Hepatocyte (in vitro differentiated cells): ENCODE measurements at regions not wholly inside any gene's neighbourhood (a gene's known extent, or its start where the extent isn't known, plus 50 kb on each side); places are given as distances from the start of the nearest gene placed in this dataset.

Experiments
- CTCF ChIP-seq: fragments of 200-600 bp; sonication (generic); IDR thresholded peaks from 2 replicates; pipeline ENCODE4 v1.5.1; 2016; ENCODE audit warnings: antibody characterized with exemption, mild to moderate bottlenecking; ENCODE audit not compliant: poor library complexity
- EZH2 ChIP-seq: fragments of 200-600 bp; sonication (generic); IDR thresholded peaks from 2 replicates; pipeline ENCODE4 v1.6.1; 2016; ENCODE audit warnings: antibody characterized with exemption, mild to moderate bottlenecking, borderline replicate concordance

DNA sequence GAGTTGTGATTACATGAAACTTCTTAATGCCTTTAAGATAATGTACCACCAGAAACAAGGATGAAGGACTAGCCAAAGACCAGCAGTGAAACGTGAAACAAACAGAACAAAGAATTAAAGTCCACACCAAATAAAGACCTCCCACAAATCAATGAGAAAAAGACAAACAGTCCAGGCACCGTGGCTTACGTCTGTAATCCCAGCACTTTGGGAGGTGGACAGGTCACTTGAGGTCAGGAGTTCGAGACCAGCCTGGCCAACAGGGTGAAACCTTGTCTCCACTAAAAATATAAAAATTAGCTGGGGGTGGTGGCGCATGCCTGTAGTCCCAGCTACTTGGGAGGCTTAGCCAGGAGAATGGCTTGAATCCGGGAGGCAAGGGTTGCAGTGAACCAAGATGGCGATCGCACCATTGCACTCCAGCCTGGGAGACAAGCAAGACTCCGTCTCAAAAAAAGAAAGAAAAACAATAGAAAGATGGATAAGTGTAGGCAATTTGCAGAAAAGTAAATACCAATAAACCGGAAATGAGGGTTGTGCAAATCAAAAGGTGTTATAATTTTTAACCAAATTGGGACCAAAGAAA, 167.8 kb upstream of the GRK3 start:
- TF ChIP-seq CTCF (no peak), EZH2 (no peak)
